ENCODE measurements at regions not wholly inside any gene's neighbourhood (a gene's known extent, or its start where the extent isn't known, plus 50 kb on each side); places are given as distances from the start of the nearest gene placed in this dataset.

DNA sequence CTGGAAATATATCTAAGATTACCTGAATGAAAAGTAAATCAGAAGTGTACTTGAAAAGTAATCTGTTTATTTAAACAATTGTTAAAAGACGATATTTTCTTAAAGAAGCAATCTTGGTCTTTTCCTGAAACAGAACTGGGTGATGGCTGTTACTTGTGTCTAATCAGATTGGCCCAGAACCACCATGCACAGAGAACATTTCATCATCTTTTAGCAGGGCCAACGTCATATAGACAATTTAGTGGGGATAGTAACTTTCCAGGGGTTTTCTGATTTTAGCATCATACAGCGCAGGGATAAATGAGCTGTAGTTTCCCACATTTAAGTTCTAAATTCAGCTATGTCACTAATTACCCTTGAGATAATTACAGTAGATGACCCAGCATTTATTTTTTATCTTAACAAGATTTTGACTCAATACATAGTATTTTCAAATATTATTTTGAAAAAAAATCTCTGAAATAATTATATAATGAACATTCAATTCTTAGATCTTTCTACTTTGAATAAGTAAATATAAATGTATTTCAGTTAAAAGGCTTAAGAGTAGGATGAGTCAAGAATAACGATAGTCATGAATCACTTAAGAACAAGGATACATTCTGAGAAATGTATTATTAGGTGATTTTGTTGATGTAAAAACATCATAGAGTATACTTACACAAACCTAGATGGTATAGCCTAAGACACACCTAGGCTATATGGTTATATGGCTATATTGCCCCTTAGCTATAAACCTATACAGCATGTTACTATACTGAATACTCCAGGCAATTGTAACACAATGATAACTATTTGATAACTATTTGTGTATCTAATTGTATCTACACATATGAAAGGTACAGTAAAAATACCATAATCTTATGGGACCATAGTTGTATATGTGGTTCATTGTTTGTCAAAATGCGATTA lies 103.8 kb upstream of the MME start:
- no peaks in the 10 kb centered on the region for H3F3A ChIP-seq (ENCODE audit: insufficient read depth, low read length, poor library complexity, severe bottlenecking)

DNA sequence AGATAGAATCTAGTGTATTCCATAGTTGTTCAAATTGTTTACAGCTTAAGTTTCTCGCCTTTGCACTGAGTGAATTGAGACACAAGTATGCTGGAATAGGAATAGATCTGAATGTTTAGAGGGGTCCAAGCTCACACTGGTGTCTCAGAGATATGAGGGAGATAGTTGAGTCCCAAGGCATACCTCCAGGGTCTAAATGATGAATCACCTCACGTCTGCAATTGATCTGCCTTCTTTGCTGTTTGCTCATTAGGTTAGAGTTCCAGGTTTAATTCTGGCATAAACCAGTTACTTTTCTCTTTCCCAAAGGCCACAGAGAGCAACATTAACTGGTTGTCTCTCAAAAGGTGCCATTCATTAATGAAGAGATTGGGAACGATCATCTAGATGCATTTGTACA lies 106.3 kb upstream of the MME start:
- no peak overlapping the region for H3K27ac ChIP-seq (ENCODE audit: low read length)
- no peaks in the 10 kb centered on the region for H3K79me2 ChIP-seq (replicated peaks; ENCODE audit: insufficient read depth, low read length)
- no peaks in the 10 kb centered on the region for H3K27me3 ChIP-seq (ENCODE audit: insufficient read depth, low read depth, low read length)
- H3K9me3 ChIP-seq (ENCODE audit: low read length) = no peaks in the 10 kb centered on the region
- no peaks in the 10 kb centered on the region for H4K20me1 ChIP-seq (ENCODE audit: insufficient read depth)
- H3K9ac ChIP-seq (ENCODE audit: low read length) = no peak overlapping the region
- no peaks in the 10 kb centered on the region for H3F3A ChIP-seq (ENCODE audit: insufficient read depth, low read length, poor library complexity, severe bottlenecking)
- H3K36me3 ChIP-seq (ENCODE audit: insufficient read depth, low read length) = no peaks in the 10 kb centered on the region
- H3K4me2 ChIP-seq (ENCODE audit: low read length) = no peak overlapping the region
- no peak overlapping the region for H2AFZ ChIP-seq (ENCODE audit: low read depth, low read length)
- no peak for TF ChIP-seq RAD21 (conservative IDR thresholded peaks at IDR 0.05)
- TF ChIP-seq, protein P1, sequence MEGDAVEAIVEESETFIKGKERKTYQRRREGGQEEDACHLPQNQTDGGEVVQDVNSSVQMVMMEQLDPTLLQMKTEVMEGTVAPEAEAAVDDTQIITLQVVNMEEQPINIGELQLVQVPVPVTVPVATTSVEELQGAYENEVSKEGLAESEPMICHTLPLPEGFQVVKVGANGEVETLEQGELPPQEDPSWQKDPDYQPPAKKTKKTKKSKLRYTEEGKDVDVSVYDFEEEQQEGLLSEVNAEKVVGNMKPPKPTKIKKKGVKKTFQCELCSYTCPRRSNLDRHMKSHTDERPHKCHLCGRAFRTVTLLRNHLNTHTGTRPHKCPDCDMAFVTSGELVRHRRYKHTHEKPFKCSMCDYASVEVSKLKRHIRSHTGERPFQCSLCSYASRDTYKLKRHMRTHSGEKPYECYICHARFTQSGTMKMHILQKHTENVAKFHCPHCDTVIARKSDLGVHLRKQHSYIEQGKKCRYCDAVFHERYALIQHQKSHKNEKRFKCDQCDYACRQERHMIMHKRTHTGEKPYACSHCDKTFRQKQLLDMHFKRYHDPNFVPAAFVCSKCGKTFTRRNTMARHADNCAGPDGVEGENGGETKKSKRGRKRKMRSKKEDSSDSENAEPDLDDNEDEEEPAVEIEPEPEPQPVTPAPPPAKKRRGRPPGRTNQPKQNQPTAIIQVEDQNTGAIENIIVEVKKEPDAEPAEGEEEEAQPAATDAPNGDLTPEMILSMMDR (IDR thresholded peaks at IDR 0.05; ENCODE audit: poor library complexity, severe bottlenecking) = no peak
- TF ChIP-seq TAF1 (IDR thresholded peaks at IDR 0.05; ENCODE audit: low read depth) = no peak
- TF ChIP-seq, protein P2, sequence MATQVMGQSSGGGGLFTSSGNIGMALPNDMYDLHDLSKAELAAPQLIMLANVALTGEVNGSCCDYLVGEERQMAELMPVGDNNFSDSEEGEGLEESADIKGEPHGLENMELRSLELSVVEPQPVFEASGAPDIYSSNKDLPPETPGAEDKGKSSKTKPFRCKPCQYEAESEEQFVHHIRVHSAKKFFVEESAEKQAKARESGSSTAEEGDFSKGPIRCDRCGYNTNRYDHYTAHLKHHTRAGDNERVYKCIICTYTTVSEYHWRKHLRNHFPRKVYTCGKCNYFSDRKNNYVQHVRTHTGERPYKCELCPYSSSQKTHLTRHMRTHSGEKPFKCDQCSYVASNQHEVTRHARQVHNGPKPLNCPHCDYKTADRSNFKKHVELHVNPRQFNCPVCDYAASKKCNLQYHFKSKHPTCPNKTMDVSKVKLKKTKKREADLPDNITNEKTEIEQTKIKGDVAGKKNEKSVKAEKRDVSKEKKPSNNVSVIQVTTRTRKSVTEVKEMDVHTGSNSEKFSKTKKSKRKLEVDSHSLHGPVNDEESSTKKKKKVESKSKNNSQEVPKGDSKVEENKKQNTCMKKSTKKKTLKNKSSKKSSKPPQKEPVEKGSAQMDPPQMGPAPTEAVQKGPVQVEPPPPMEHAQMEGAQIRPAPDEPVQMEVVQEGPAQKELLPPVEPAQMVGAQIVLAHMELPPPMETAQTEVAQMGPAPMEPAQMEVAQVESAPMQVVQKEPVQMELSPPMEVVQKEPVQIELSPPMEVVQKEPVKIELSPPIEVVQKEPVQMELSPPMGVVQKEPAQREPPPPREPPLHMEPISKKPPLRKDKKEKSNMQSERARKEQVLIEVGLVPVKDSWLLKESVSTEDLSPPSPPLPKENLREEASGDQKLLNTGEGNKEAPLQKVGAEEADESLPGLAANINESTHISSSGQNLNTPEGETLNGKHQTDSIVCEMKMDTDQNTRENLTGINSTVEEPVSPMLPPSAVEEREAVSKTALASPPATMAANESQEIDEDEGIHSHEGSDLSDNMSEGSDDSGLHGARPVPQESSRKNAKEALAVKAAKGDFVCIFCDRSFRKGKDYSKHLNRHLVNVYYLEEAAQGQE (IDR thresholded peaks at IDR 0.05; ENCODE audit: borderline replicate concordance) = no peak
- no peak for TF ChIP-seq EP300 (conservative IDR thresholded peaks at IDR 0.05; ENCODE audit: poor library complexity, severe bottlenecking)
- no peak for TF ChIP-seq POLR2AphosphoS5 (IDR thresholded peaks at IDR 0.05)
- TF ChIP-seq EZH2 (IDR thresholded peaks at IDR 0.05; ENCODE audit: borderline replicate concordance, insufficient read depth, low read length, poor library complexity, severe bottlenecking) = no peak
- TF ChIP-seq SMC3 (conservative IDR thresholded peaks at IDR 0.05; ENCODE audit: poor library complexity) = no peak
- TF ChIP-seq MXI1 (conservative IDR thresholded peaks at IDR 0.05; ENCODE audit: poor library complexity, severe bottlenecking) = no peak
- no peaks in the 10 kb centered on the region for H3K9me2 ChIP-seq (ENCODE audit: insufficient read depth, low read length)
- H3K4me3 ChIP-seq (ENCODE audit: low read length) = no peak overlapping the region

More for the DNA sequence above, 103.8 kb upstream of the MME start:
- Histone ChIP-seq H3K4me2 (ENCODE audit: low read length) (no peak overlapping the region), H4K20me1 (ENCODE audit: insufficient read depth) (no peaks in the 10 kb centered on the region), H3K27ac (ENCODE audit: low read length) (no peak overlapping the region), H3K9me3 (ENCODE audit: low read length) (no peaks in the 10 kb centered on the region), H3K9me2 (ENCODE audit: insufficient read depth, low read length) (no peaks in the 10 kb centered on the region), H3K4me3 (ENCODE audit: low read length) (no peak overlapping the region), H3K36me3 (ENCODE audit: insufficient read depth, low read length) (no peaks in the 10 kb centered on the region), H3K79me2 (replicated peaks; ENCODE audit: insufficient read depth, low read length) (no peaks in the 10 kb centered on the region), H2AFZ (ENCODE audit: low read depth, low read length) (no peak overlapping the region), H3K27me3 (ENCODE audit: insufficient read depth, low read depth, low read length) (no peaks in the 10 kb centered on the region), H3K9ac (ENCODE audit: low read length) (no peak overlapping the region)
- no peak for TF ChIP-seq RAD21 (conservative IDR thresholded peaks at IDR 0.05)
- TF ChIP-seq MXI1 (conservative IDR thresholded peaks at IDR 0.05; ENCODE audit: poor library complexity, severe bottlenecking) = no peak

Measured in neural cell (in vitro differentiated cells).